HG03432 (cell line): ENCODE measurements at regions not wholly inside any gene's neighbourhood (a gene's known extent, or its start where the extent isn't known, plus 50 kb on each side); places are given as distances from the start of the nearest gene placed in this dataset.

ENCODE experiments used
- ATAC-seq: cut with Tn5 transposase; IDR thresholded peaks from one replicate; pipeline ENCODE4 v1.9.1; 2021; ENCODE audit warnings: mild to moderate bottlenecking, moderate library complexity; ENCODE audit not compliant: unreplicated experiment

DNA sequence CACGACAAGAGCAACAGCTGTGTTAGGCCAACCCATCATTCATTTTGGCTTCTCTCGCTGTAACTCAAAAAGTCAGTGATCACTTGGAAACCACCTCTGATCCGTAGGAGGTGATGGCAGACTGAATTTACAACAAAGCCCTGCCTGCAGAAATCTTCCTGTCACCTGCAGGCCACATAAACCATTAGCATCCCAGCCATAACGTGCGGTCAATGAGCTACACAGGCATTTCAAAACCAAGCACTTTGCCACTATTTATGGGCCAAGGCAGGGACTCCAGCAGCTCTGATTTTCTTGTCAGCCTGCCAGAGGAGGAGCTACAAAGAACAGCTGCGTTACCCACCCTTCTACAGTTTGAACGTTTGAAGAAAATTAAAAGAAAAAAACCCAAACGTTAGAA lies 228.1 kb upstream of the PPARGC1A start:
- ATAC-seq = no peak

DNA sequence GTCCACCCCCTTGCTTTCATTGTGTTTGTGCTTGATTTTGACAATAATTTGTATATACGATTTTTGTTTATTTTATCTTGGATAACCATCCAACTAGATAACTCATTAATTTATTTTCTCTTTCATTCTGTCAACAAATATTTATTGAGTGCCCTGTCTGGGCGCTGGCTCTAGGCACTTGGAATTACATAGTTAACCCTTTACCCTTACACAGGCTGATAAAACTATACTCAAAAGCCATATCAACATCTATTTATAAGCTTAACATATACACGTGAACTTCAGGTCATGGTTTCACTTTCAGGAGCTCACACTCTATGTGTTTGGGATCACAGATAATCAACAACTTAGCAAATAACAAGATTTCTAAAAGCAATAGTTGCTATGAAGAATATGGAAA lies 226.3 kb upstream of the PPARGC1A start:
- ATAC-seq = no peak

DNA sequence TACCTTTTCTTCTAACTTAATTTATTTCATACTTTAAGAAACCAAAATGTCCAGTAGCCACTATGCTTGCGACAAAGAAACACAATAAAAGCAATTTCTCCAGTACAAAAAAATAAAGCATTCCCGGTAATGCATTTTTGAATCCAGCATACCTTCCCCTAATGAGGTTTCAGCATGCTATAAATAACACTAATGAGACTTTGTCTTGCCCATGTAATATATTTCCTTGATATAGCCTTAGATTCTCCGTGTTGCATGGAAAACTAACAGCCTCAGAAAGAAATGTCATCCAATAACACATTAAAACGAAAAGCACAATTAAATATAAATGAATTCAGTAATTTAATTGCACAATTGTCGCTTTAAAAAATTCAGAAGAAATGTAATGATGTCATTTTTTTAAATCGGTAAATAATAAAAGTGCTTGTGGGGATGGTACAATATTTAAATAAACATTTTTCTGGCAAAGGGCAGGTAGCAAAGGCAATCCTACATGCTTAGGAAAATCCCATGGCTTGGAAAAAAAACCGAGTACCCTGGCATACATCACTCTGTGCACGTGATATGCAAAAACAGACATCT lies 225.2 kb upstream of the PPARGC1A start:
- no peak for ATAC-seq

DNA sequence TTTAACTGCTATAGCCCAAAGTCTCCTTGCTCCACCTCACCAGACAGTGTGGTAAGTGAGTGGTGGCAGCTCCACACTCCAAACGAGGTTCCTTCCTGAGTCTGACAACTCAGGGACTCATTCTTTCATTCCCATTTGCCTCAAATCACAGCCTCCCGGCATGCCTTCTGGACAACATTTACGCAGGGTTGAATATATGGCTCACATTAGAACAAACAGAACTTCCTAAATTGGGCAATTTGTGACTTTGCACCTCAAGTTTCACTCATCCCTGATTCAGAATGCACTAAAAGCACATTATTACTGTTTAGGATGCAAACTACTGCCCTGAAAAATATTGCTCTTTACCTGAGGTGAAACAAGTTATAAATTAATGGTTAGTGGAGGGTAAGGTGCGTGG lies 224.6 kb upstream of the PPARGC1A start:
- ATAC-seq = no peak

DNA sequence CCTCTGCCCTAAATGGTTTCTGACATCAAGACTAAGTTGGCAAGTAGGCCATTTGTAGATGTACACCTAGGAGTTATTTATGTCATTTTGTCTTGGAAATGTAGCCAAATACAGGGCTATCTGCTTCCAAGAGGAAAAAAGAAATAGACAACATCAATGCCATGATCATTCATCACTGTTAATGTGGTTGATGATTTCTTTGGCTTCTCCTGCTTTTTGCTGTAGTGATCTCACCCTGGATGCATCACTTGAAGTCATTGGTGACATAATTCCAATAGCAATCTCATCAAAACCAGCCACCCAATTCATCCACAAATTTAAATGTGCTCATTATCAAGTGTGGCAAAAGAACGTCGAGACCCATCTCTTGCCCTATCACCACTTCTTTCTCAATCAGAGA lies 222.6 kb upstream of the PPARGC1A start:
- no peak for ATAC-seq

DNA sequence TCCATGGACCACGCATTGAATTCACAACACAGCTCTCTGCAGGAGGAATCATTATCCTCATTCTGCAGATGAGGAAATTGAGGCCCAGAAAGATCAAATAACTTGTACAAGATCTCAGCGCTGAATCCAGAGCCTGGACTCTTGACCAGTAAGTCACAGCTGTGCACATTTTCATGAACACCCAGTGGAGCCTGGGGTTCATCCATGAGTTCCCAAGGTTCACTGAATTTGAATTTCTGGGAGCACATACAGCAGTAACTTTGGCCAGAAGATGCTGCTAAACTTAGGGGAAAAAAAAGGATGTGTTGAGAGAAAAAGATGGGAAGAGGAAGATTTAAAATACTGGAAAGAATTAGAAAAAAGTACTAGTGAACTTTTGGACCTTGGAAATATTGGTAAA lies 218.7 kb upstream of the PPARGC1A start:
- ATAC-seq = no peak

DNA sequence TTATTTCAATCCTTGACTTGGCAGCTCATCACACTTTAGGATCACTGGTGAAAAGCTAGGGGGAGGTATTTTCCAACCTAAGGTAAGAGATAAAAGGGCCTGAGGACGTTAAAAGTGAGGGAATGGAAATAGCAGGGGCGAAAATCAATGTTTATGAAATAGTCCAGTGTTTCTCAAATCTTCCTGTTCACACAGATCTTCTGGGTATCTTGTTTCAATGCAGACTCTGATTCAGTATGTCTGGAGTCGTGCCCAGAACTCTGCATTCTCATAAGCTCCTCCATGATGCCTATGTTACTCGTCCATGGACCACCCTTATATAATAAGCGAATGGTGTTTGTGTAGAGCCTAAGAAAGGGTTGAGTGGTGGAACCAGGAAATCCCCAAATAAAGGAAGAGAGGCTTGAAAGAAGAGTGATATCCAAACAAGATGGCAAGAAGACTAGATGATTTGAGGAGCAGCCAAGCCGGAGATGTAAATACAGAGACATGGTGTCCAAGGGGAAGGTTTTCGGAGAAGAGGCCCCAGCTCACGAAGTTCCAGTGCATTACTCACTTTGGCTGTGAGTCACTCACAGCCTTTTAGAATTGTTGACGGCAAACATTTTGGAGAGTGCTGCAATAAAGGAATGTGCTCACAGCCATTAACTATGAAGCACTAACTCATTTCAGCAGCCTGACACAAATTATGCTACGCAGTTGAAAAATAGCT lies 215.6 kb upstream of the PPARGC1A start:
- no peak for ATAC-seq

DNA sequence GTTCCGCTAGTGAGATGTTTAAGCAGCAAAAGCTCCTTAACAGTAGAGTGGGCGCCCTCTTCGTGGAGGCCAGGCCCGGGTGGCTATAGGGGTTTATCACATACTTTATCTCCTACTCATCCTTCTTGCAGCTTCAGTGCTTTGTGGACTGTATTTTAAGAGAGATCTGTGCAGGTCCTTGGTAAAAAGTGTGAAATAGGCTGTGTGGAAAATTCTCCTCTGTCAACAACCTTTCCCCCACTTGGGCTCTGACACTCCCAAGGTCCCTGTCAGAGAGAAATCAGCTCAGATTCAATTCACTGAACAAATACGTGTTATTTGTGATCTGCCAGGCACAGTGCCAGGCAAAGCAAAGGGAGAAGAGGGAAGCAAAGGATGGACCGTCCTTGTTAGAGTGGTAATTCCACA lies 214.3 kb upstream of the PPARGC1A start:
- no peak for ATAC-seq

DNA sequence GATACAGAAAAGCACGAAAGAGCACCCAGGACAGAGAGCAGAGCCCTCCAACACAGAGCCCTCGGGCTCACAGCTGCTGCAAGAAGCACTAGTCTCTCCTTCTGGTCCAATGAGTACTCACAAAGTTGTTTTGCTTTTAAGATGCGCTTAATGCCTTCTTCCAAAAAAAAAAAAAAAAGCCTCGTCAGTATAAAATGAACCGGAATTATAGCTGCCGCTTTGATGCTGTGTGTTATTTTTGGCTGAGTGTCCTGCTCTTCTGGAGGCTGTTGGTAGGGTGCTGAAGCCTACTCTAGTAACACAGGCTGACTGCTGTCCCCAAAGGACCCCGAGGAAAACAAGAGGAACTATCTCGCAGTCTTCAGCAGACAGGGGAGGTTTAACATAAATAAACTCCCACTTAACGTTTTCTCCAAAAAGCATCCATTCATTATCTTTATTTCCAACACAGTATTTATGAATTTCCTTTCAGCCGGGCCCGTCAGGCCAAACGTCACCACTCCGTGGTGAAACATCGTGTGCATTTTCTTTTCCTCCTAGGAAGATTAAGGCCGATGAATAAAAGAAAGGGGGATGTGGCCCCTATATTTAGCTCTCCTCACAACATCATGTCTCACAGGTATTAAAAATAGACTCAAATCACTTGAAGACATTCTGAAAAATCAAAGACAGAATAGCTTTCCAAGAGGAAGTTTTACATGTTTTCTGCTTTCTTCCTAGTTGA lies 213.7 kb upstream of the PPARGC1A start:
- ATAC-seq = no peak

DNA sequence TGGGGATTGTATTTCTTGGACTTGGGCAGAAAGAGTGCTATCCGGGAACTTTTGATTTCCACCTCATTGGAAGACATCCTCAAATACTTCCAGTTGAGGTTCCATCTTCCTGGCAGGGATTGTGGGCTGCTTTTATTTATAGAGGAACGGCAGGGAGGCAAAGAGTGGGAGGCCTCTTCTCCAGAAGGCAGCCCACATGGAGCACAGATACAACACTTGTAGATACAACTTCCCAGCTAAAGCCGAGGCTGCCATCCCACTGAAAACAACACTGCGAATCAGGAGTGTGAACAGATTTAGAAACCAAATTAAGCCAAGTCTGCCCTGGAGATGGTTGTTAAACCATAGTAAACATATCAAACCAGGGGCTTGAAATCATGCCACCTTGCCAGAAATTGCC lies 212.8 kb upstream of the PPARGC1A start:
- no peak for ATAC-seq

DNA sequence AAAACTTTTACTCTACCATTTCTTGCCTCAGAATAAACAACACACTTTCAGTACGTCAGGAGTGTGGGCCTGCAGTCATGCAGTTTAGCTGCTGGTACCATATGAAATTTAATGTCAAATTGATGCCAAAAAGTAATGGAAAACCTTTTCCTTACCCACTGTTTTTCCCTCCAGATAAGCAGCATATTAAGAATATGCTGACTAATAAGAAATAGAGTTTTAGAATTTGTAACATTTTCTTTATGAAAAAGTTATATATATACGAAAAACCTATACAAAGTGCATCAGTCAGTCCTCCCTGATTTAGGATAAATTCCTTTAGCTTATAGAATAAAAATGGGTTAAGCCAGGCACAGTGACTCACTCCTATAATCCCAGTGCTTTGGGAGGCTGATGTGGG lies 206.8 kb upstream of the PPARGC1A start:
- ATAC-seq = no peak

DNA sequence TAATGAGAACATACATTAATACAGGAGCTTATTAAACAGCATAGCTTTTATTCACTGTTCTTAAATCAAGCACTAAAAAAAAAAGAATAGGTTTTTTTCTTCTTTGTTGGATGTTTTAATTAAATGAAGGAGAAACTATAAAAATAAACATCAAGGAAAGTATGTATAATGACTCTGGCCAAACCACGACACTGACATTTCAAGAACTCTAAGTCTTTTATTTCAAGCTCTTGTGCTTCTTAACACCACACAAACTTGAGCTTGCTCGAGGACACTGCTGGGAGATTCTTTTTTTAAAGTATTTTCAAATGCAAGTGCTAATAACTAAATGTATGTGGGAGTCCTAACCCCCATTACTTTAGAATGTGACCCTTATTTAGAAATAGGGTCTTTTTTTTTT lies 204.9 kb upstream of the PPARGC1A start:
- no peak for ATAC-seq

DNA sequence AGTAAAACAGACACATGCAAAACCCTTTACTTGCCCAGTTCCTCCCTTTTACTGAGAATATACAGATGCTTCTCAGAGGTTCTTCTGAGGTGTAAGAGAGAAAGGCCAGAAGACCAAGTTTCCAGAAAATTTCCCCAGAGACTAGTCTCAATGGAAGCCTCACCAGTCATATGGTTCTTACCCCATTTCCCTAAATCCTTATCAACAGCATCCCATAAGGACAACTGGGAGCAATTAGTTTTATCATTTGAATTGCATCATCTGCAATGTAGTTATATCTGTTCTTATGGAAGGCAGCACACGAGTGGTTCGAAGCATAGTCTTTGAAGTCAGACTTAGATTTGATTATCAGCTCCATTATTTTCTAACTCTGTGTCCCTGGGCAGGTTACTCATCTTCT lies 203.6 kb upstream of the PPARGC1A start:
- ATAC-seq = no peak

DNA sequence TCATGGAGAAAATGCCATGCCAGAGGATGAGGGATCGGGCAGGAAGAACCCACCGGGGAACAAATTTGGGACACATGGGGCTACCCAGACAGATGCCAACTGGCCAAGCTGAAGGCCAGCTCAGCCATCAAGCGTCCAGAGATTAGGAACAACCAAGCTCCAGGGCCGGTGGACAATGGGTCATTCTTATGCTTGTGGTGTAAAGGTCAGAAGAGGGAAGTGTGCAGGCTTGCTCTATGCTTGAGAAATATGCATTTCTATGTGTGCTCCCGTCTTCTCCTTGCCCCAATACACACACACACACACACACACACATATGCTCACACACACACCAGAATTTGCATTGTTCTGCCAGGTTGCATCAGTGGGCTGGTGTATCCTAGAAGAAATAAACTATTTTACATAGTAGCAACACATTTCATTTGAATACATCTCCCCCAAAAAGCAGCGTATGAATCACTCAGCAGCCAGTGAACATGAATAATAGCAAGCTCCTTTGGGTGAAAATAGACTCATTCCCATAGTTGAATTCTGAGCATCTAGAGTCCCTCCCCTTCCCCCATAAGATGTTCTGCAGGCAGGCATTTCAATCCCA lies 201.9 kb upstream of the PPARGC1A start:
- no peak for ATAC-seq

DNA sequence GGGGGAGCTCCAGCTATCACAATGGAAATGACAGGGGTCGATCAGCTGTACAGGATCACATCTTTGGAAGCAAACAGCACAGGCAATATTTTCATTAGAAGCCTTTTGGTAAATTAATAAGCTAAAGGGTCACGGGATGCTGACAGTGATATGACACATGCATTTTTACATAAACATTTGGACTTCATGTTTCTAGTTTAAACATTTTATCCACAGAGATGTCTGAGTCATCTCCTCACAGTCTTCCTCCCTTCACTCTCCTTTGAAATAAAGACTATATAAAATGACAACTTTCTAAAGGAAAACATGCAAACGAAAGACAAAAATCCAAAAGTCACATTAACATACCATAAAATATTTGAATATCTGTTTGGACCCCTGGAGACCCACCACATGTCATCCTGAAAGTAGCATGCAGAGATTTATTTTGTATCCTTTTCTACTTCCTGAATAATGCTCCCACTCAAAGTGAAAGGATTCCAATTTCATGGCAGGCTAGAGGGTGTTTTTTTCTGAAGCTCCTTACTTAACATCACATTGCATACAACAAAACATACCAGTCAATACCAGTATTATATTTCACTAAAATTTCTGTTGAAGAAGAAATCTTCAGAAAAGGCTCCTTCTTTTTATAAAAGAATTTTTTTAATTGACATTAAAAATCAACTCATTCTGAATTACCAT lies 200.1 kb upstream of the PPARGC1A start:
- ATAC-seq = no peak

DNA sequence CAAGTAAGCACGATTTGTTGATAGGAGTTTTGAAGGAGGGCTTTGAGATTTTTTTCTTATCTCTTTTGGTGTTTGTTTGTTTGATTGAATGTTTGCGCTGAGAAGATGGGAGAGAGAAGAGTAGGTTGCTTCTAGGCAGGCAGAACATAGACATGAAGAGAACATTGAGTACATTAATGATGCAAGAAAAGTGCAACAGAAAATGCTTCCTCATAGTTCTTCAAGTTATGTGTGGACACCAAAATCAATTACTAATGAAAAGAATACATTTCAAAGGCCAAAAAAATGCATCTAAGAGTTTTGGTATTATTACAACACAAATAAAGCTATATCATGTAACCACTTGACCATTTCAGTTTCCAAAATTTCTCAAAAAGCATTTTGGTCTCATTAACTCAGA lies 191.0 kb upstream of the PPARGC1A start:
- no peak for ATAC-seq

DNA sequence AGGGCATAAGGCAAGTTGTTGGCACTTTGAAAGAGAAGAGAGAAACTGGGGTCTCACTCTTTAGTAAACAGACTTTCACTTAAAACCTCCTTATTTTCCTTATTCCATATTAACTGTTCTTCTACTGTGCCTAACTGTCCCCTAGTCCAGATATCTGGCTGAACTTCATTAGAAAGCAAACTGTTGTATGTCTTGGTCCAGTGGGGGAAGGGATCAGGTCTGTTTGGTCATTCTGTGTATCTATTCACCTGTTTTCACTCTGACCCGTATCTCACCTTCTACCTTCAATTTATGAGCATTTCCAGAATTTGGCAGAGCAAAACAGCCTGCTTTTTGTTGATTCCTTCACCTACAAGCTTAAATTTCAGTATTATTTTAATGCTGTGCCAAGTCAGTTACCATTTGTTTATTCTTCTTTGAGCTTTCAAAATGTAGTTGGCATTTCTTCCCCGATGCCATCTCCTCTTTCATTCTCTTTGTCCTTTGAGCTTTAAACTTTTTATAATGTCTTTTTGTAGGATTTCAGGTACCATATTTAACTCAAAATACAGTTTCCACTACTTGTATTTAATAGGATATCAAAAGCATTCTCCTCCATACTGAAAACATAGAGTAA lies 188.6 kb upstream of the PPARGC1A start:
- ATAC-seq = no peak

DNA sequence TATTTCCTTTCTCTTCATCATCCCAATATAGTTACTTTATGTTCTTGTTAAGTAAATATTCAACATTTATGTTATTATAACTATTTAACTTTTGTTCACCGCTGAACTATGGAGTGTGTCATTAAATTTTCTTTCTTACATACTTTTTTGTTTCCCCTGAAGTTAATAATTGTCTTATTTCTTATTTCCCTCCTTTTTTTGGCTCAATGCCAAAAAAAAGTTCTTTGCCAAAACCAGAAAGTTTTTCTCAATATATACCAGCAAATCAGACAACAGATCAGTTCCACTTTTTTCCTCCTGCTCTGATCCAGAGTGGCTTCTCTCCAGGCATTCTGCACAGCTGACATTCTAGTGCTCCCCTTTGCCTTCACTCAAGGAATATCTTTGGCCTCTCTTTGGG lies 187.0 kb upstream of the PPARGC1A start:
- ATAC-seq = no peak

DNA sequence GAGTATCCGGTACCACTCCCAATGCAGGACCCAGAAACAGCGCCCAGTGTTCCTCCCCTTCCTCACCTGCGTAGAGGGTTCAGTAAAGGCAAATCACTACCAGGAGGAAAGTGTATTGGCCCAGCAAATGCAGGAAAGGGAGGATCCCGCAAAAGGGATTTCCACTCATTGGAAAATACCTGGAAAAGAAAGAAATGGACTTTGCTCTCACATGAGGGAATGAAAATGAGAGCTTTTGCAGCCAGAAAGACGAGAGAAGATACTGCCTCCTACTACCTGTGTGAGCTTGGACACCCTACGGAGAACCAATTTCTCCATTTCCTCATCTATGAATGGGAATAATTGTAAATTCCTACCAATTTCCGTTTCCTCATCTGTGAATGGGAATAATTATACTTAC lies 184.1 kb upstream of the PPARGC1A start:
- ATAC-seq = no peak

DNA sequence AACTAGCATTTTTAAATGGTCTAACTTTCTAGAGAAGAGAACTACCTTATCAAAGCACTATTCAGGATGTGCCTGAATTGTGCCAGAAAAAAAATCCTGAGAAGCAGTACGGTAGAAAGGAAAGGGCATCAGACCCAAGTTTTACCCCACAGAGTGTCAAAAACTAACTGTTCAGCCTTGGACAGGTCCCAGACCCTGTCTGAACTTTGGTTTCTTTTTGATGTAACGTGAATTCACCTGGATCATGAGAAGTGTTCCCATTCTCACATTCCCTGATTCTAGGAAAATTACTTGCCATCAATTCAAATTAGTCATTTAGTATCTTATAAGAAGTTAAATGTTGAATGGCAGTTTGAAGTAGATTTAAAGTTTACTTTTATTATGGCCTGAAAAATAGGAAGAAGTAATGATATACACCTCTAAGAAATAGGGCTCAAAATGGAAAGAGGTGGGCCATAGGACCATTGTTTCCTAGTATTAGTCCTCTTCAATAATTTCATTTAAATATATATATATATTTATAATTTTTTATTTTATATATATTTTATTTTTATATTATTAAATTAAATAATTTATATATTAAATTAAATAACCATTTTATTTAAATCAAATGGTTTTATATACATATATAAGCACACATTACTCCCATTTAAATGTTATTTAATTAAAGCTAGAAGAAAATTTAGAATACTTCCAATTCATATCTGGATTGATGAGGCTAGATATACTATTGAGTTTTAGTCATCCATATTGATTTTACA lies 181.9 kb upstream of the PPARGC1A start:
- no peak for ATAC-seq
